Stimulated activated CD4-positive, alpha-beta T cell treated with anti-CD3 and anti-CD28 coated beads, Interleukin-15, amount 100 ng/mL, for 24 hours (primary cell): ENCODE measurements at regions not wholly inside any gene's neighbourhood (a gene's known extent, or its start where the extent isn't known, plus 50 kb on each side); places are given as distances from the start of the nearest gene placed in this dataset.
"Not testable (repeated sequence)": the region's sequence is repeated elsewhere in the genome, so short reads cannot be mapped to it uniquely, and the experiment has no call there.

Experiments used
- DNase-seq: peaks from one replicate; pipeline ENCODE4 v3.0.0-alpha.2; 2020

- no peak for DNase-seq
Observed at GRCh38 chr16:35753559-35754390, 2294.4 kb downstream of the TP53TG3F start.

- DNase-seq = no peak
Observed at GRCh38 chr16:35754391-35755369, 2295.3 kb downstream of the TP53TG3F start.

- no peak for DNase-seq
Observed at GRCh38 chr16:35788381-35788780, 2329.0 kb downstream of the TP53TG3F start.

GRCh38 chr16:35792516-35793285 is 2333.3 kb downstream of the TP53TG3F start:
- DNase-seq = no peak

- no peak for DNase-seq
Observed at GRCh38 chr16:35793601-35794000, 2334.2 kb downstream of the TP53TG3F start.

GRCh38 chr16:35794896-35795295 is 2335.5 kb downstream of the TP53TG3F start:
- no peak for DNase-seq

GRCh38 chr16:35795361-35796029 is 2336.1 kb downstream of the TP53TG3F start:
- DNase-seq = no peak

- no peak for DNase-seq
Observed at GRCh38 chr16:35797811-35798210, 2338.4 kb downstream of the TP53TG3F start.

GRCh38 chr16:35798885-35799426 is 2339.5 kb downstream of the TP53TG3F start:
- no peak for DNase-seq

GRCh38 chr16:35804465-35804864 is 2345.1 kb downstream of the TP53TG3F start:
- not testable (repeated sequence) for DNase-seq

- DNase-seq = no peak
Observed at GRCh38 chr16:35823342-35823741, 2363.9 kb downstream of the TP53TG3F start.

- DNase-seq = no peak
Observed at GRCh38 chr16:35841632-35842031, 2382.2 kb downstream of the TP53TG3F start.

GRCh38 chr16:35862242-35862641 is 2402.8 kb downstream of the TP53TG3F start:
- no peak for DNase-seq

- DNase-seq = no peak
Observed at GRCh38 chr16:35868630-35869029, 2409.2 kb downstream of the TP53TG3F start.

GRCh38 chr16:35873472-35873871 is 2414.1 kb downstream of the TP53TG3F start:
- DNase-seq = no peak

- no peak for DNase-seq
Observed at GRCh38 chr16:35881654-35882053, 2422.2 kb downstream of the TP53TG3F start.

GRCh38 chr16:35906440-35906839 is 2447.0 kb downstream of the TP53TG3F start:
- no peak for DNase-seq

GRCh38 chr16:35908152-35908551 is 2448.7 kb downstream of the TP53TG3F start:
- DNase-seq = no peak

GRCh38 chr16:35908942-35909341 is 2449.5 kb downstream of the TP53TG3F start:
- no peak for DNase-seq

GRCh38 chr16:35909351-35909954 is 2450.0 kb downstream of the TP53TG3F start:
- DNase-seq = no peak

- no peak for DNase-seq
Observed at GRCh38 chr16:35910409-35910808, 2451.0 kb downstream of the TP53TG3F start.

GRCh38 chr16:35911899-35912298 is 2452.5 kb downstream of the TP53TG3F start:
- no peak for DNase-seq
